PC-9 (cell line): ENCODE measurements at regions not wholly inside any gene's neighbourhood (a gene's known extent, or its start where the extent isn't known, plus 50 kb on each side); places are given as distances from the start of the nearest gene placed in this dataset.

Experiments
- EZH2 ChIP-seq: fragments of 200-600 bp; sonication (generic); IDR thresholded peaks from 2 replicates; pipeline ENCODE4 v1.8.0; 2017; ENCODE audit warnings: antibody characterized with exemption, low read depth
- TF ChIP-seq, protein P1 (sequence below): fragments of 200-600 bp; sonication (generic); conservative IDR thresholded peaks from 2 replicates; pipeline ENCODE4 v1.6.1; 2017; ENCODE audit warnings: mixed run types, antibody characterized with exemption, mild to moderate bottlenecking, moderate library complexity

DNA sequence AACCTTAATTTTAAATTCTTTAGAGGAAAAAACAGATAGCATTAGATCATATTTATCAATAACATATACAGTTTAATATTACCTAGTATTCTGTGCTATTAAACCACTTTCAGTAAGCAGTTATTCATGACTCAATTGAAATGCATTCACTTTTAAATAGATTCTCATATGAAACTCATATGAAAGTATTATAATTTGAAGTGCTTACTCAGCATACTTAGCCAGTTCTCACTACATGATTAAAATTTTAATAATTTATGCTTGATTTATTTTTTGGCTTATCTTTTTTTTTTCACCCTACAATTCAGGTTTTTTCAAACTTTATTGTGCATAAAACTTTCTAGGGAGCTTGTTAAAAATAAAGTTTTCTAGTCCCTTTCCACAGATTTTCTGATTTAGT, 694.9 kb upstream of the CDH9 start:
- TF ChIP-seq, protein P1, sequence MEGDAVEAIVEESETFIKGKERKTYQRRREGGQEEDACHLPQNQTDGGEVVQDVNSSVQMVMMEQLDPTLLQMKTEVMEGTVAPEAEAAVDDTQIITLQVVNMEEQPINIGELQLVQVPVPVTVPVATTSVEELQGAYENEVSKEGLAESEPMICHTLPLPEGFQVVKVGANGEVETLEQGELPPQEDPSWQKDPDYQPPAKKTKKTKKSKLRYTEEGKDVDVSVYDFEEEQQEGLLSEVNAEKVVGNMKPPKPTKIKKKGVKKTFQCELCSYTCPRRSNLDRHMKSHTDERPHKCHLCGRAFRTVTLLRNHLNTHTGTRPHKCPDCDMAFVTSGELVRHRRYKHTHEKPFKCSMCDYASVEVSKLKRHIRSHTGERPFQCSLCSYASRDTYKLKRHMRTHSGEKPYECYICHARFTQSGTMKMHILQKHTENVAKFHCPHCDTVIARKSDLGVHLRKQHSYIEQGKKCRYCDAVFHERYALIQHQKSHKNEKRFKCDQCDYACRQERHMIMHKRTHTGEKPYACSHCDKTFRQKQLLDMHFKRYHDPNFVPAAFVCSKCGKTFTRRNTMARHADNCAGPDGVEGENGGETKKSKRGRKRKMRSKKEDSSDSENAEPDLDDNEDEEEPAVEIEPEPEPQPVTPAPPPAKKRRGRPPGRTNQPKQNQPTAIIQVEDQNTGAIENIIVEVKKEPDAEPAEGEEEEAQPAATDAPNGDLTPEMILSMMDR, result no peak
- TF ChIP-seq EZH2, result no peak
